Pons (tissue), 1 donor: ENCODE measurements at regions not wholly inside any gene's neighbourhood (a gene's known extent, or its start where the extent isn't known, plus 50 kb on each side); places are given as distances from the start of the nearest gene placed in this dataset.

Experiments
- DNase-seq: peaks from one replicate; pipeline ENCODE4 v3.0.0-alpha.2; 2016; ENCODE audit warnings: low spot score

DNA sequence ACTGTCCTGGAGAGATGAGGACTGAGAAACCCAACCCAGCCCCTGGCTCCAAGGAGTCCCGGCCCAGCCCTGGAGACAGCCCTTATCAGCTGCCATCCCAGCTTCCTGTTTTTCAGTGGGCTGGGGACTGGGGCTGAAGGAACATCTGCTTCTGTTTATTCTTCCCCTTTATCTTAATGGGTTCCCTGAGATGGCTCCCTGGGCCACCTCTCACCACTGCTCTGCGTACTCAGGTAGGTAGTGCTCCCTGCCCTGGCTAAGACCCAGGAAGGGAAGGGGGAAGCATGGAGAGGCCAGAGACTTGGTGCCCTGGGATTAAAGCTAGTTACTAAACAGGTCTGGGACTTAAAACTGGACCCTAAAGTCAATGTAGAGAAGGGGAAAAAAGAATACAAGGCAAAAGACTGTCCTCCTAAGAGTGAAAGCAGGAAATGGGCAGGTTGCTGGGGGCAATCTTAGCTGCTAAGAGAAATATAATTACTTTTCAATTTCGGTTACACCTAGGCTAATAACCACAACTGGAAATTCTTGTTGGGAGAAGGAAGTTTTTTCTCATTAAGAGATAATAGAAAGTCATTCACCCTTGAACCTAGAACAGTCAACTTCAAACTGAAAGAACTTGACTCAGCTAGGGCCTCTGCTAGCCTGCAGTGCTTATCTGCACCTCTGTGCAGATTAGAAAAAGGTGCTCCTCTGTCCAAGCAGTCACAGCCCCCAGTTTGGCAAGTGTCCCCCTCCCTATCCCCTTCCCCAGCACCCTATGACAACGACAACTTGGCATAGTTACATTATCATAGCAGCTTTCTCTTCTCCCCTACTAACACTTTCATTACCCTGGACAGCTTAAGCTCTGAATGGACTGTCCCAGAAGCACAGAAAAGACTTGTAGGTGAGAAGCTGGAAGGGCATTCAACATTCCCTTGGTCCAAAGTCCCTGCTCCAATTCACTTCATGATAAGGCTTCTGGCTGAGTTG is 65.6 kb upstream of the KDM7A start:
- peak; percentile 31 for DNase-seq

DNA sequence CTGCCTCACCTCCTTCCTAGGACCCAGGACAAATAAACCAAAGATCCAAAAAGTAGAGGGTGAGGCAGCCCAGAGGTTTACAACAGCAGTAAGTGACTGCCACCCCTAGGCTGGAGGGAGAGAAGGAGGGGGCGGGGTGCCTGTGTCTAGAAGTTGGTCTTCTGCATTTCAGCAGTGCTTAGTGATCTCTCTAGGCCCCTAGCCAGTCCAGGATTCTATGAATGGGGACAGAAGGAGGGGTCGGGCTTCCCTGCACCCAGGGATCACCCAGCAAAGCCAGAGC is 62.8 kb upstream of the KDM7A start:
- DNase-seq = no peak

DNA sequence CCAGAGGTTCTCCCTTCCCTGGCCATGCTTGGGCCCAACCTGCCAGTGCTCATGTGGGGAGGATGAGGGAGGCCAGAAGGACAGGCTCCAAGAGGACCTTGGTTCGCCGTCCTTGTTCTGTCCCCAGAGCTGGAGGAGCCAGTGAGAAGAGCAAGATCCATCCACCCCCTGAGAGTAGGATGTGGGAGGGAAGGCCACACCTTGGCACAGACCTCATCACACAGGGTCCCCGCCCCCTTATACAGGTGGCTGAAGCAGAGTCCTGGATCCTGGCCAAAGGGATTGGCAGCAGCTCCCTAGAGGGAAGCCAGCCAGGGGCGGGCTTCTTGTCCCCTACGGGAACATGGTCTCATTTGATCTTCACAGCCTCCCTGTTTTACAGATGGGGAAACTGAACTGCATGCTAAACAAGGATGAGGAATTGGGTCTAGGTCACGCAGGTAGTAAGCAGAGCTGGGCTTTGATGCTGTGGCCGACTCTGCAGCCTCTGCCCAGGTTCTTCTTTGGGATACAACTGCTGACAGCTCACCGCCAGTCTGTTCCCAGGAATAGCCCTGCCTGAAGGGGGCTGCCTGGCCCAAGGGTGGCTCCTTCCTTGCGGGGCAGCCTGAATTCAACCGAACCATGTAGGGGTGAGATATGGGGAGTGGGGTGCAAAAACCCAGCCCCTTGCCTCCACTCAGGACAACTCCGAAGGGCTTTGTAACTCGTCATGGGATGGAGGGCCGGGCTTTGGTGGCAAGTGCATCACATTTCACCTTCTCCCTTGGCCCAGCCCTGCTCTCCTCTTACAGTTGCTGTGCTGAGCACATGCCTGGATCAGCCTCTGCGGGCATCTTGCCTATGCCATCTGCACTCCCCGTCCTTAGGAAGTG is 62.2 kb upstream of the KDM7A start:
- DNase-seq = no peak

DNA sequence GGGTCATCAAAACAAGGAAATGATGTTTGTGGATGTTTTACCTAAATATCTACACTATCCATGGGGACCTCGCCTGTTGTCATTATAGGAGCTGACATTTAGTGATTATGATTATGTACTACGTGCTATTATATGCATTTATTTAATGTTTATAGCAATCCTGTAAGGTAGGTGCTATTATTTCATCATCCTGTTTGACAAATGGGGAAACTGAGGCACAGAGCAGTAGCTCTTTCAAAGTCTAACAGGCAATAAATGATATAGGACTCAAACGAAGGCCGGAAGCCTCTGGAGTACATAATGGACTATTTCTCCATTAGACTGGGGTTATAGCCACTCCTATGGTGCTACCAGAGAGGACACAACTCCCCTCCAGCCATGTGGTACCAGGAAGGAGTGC is 60.6 kb upstream of the KDM7A start:
- DNase-seq = no peak

DNA sequence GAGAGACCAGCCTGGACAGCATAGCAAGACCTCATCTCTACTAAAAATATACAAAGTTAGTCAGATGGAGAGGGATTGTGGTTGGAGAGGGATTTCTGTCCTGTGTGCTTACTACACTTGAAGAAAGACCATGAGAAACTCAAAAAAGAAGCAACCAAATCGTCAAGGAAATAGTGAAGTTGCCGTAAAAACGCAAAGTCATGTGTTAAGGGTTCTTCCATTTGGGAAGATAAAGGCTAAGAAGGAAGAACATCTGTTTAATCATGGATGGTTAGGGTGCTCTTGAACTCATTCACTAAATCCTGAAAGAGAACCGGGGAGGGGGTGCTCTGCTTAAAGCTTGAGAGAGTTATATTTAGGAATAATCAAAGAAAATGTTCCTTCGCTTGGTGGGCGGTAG is 59.8 kb upstream of the KDM7A start:
- no peak for DNase-seq

- DNase-seq = no peak
Measured at GRCh38 chr7:140235114-140235513, 58.3 kb upstream of the KDM7A start.

- peak; percentile 62 for DNase-seq
Measured at GRCh38 chr7:140232957-140233917, 56.5 kb upstream of the KDM7A start.

GRCh38 chr7:140231771-140232491 is 55.1 kb upstream of the KDM7A start:
- DNase-seq = no peak

DNA sequence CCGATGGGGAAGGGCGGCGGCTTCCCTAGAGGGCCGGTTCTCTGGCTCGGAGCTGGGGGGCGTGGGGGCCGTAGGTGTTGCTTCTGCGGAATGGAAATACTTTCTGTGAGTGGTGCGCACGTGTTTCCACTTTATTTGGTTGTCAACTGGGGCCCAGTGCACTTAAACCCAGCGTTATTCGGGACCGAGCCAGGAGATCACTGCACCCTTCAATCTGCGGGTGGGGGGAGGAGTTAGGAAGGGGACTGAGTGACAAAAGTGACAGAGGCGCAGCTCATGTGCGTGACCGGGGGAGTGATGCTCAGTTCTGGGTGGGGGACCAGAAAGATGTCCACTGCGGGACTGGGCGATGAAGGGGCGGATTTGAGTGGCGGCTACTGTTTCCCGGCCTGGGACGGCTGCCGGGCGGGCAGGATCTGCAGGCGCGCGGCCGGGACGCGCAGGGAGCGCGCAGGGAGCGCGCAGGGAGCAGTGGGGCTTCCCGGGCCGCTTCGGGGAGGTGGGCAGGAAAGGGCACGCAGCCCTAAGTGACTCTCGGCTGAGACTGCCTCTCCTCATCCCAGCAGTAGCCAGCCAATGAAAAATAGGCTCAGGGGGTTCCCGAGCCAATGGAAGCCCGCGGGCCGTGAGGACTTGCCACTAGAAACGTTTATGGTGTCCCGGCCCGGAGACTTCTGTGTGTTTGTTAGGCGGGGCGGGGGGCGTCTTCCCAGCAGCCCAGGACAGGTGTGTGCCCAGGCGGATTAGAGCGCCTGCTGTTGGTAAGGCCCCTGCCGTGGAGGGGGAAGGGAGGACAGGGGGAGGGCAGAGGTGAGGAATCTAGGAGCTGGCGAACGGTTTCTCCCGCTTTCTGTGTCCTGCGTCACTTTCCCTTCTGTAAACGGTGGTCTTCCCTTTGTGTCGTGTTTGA is 54.3 kb upstream of the KDM7A start:
- no peak for DNase-seq

- DNase-seq = no peak
Measured at GRCh38 chr7:140230516-140230860, 53.7 kb upstream of the KDM7A start.

- DNase-seq = no peak
Measured at GRCh38 chr7:140229591-140230515, 53.1 kb upstream of the KDM7A start.

DNA sequence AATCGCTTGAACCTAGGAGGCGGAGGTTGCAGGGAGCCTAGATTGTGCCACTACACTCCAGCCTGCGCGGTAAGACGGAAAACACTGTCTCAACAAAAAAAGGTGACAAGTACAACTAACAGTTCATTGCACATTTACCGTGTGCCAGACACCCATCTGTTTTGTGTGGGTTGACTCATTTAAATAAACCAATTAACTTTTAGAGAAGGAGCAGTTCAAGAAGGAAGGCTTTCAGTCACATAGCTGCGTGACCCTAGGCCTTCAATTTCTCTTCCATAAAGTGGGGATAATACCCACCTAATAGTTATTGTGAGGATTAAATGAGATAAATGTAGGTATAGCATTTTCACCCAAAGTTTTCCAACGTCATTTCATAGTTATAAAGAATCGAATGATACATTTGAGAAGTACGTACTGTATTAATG is 52.3 kb upstream of the KDM7A start:
- no peak for DNase-seq
